H1 (cell line): ENCODE measurements at regions not wholly inside any gene's neighbourhood (a gene's known extent, or its start where the extent isn't known, plus 50 kb on each side); places are given as distances from the start of the nearest gene placed in this dataset.
A peak's percentile ranks its signal among the peaks of the same experiment; 100 is the strongest.

Experiments used
- ASH2L ChIP-seq: fragments of 200-600, 300-600 bp; sonication (generic); IDR thresholded peaks from one replicate; pipeline ENCODE4 v1.7.1; 2017; ENCODE audit warnings: low read length
- BACH1 ChIP-seq: IDR thresholded peaks from 2 replicates; pipeline ENCODE4 v1.6.1; 2012; ENCODE audit warnings: low read length, improper control_type of control experiment
- BRCA1 ChIP-seq: IDR thresholded peaks from 2 replicates; pipeline ENCODE4 v1.6.1; 2012; ENCODE audit warnings: low read depth, low read length, improper control_type of control experiment
- CBX8 ChIP-seq: fragments of 300-800, 300-1000 bp; sonication (generic); IDR thresholded peaks from 2 replicates; pipeline ENCODE4 v1.7.1; 2016; ENCODE audit warnings: low read depth, low read length, borderline replicate concordance
- CHD1 ChIP-seq: IDR thresholded peaks from 2 replicates; pipeline ENCODE4 v1.6.1; 2012; ENCODE audit warnings: low read depth, low read length, improper control_type of control experiment
- CTBP2 ChIP-seq: IDR thresholded peaks from 2 replicates; pipeline ENCODE4 v1.7.0; 2011; ENCODE audit warnings: borderline replicate concordance, mild to moderate bottlenecking, moderate library complexity, mixed read lengths, low read length; ENCODE audit not compliant: insufficient read depth, insufficient read length
- EP300 ChIP-seq, 2 experiments: IDR thresholded peaks; 1 replicate in 1 of 2; 2 replicates in 1 of 2; pipeline ENCODE4 v1.6.1; 2011 to 2012; ENCODE audit warnings: low read depth in 2 of 2, low read length in 2 of 2, mild to moderate bottlenecking in 2 of 2, borderline replicate concordance in 1 of 2, inconsistent platforms in 1 of 2, moderate library complexity in 1 of 2
- EZH2 ChIP-seq: fragments of 200-600 bp; sonication (generic); IDR thresholded peaks from 2 replicates; pipeline ENCODE4 v1.7.1; 2012; ENCODE audit warnings: low read depth, mild to moderate bottlenecking, moderate library complexity, low read length, inconsistent platforms; ENCODE audit not compliant: severe bottlenecking
- FOSL1 ChIP-seq: IDR thresholded peaks from 2 replicates; pipeline ENCODE4 v1.6.1; 2011; ENCODE audit warnings: mild to moderate bottlenecking, low read depth, low read length, moderate library complexity; ENCODE audit not compliant: insufficient read depth
- GABPA ChIP-seq: IDR thresholded peaks from 2 replicates; pipeline ENCODE4 v1.6.1; 2011; ENCODE audit warnings: mild to moderate bottlenecking, low read length, moderate library complexity, borderline replicate concordance; ENCODE audit not compliant: insufficient read depth
- HDAC2 ChIP-seq, 2 experiments: fragments of 300-600 bp in 1 of 2; sonication (generic) in 1 of 2; IDR thresholded peaks; 2 replicates each; pipeline ENCODE4 v1.6.1; 2011 to 2012; ENCODE audit warnings: low read depth in 2 of 2, low read length in 2 of 2, mild to moderate bottlenecking in 2 of 2, moderate library complexity in 2 of 2, borderline replicate concordance in 1 of 2, inconsistent platforms in 1 of 2
- JUN ChIP-seq: IDR thresholded peaks from 2 replicates; pipeline ENCODE4 v1.6.1; 2011; ENCODE audit warnings: low read depth, mild to moderate bottlenecking, improper control_type of control experiment, low read length
- MAFK ChIP-seq: IDR thresholded peaks from 2 replicates; pipeline ENCODE4 v1.6.1; 2012; ENCODE audit warnings: low read depth, mild to moderate bottlenecking, improper control_type of control experiment, low read length
- MAX ChIP-seq: IDR thresholded peaks from 2 replicates; pipeline ENCODE4 v1.6.1; 2012; ENCODE audit warnings: inconsistent platforms
- POLR2A ChIP-seq, 2 experiments: IDR thresholded peaks; 1 replicate in 1 of 2; 2 replicates in 1 of 2; pipeline ENCODE4 v1.6.1; 2011; ENCODE audit warnings: low read depth in 2 of 2, low read length in 2 of 2, mild to moderate bottlenecking in 2 of 2; ENCODE audit errors: control extremely low read depth in 1 of 2
- POLR2AphosphoS5 ChIP-seq: IDR thresholded peaks from 2 replicates; pipeline ENCODE4 v1.6.1; 2011; ENCODE audit warnings: low read depth, low read length
- RBBP5 ChIP-seq: IDR thresholded peaks from 2 replicates; pipeline ENCODE4 v1.7.1; 2012; ENCODE audit warnings: low read depth, mild to moderate bottlenecking, inconsistent platforms, low read length, moderate library complexity, borderline replicate concordance
- RFX5 ChIP-seq: IDR thresholded peaks from 2 replicates; pipeline ENCODE4 v1.6.1; 2011; ENCODE audit warnings: low read depth, low read length, improper control_type of control experiment, borderline replicate concordance
- SIRT6 ChIP-seq: IDR thresholded peaks from one replicate; pipeline ENCODE4 v1.7.1; 2012; ENCODE audit warnings: low read length, inconsistent platforms
- SP1 ChIP-seq: IDR thresholded peaks from 2 replicates; pipeline ENCODE4 v1.6.1; 2011; ENCODE audit warnings: low read depth, low read length
- SUZ12 ChIP-seq: fragments of 200-600 bp; sonication (generic); IDR thresholded peaks from 2 replicates; pipeline ENCODE4 v1.6.1; 2012; ENCODE audit warnings: mild to moderate bottlenecking, inconsistent platforms, low read length, moderate library complexity, mixed read lengths
- TBP ChIP-seq: IDR thresholded peaks from 2 replicates; pipeline ENCODE4 v1.6.1; 2011; ENCODE audit warnings: low read depth, low read length, improper control_type of control experiment
- TCF12 ChIP-seq: IDR thresholded peaks from 2 replicates; pipeline ENCODE4 v1.6.1; 2011; ENCODE audit warnings: low read depth, mild to moderate bottlenecking, low read length
- YY1 ChIP-seq: IDR thresholded peaks from 2 replicates; pipeline ENCODE4 v1.6.1; 2011; ENCODE audit warnings: low read depth, mild to moderate bottlenecking, low read length
- TF ChIP-seq, protein P1 (sequence below): IDR thresholded peaks from 2 replicates; pipeline ENCODE4 v1.6.1; 2012; ENCODE audit warnings: inconsistent platforms
- TF ChIP-seq, protein P2 (sequence below): IDR thresholded peaks from 2 replicates; pipeline ENCODE4 v1.6.1; 2011; ENCODE audit warnings: low read length, improper control_type of control experiment

DNA sequence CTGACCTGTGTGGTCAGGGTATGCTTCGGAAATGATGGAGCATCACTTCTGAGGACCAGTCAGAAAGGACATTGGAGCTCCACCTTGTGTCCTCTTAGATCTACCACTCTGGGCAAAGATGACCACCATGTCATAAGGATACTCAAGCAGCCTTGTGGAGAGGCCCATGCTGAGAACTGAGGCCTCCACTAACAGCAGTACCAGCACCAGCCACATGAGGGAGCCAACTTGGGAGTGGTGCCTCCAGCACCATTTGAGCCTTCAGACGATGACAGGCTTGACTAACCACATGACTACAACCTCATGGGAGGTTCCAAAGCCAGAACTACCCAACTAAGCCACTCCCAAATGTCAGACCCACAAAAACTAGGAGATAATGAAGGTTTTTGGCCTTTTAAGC, 116.0 kb downstream of the NPTX2 start (continued):
- TF ChIP-seq TCF12 = no peak
- no peak for TF ChIP-seq POLR2A (IDR thresholded peaks at IDR 0.05; ENCODE audit: control extremely low read depth in 1 of 2, low read depth in 2 of 2, low read length in 2 of 2)
- TF ChIP-seq, protein P1, sequence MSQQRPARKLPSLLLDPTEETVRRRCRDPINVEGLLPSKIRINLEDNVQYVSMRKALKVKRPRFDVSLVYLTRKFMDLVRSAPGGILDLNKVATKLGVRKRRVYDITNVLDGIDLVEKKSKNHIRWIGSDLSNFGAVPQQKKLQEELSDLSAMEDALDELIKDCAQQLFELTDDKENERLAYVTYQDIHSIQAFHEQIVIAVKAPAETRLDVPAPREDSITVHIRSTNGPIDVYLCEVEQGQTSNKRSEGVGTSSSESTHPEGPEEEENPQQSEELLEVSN = no peak
- no peak for TF ChIP-seq SP1
- TF ChIP-seq MAX = peak; percentile 56
- no peak for TF ChIP-seq BRCA1
- TF ChIP-seq CHD1 = no peak
- TF ChIP-seq, protein P2, sequence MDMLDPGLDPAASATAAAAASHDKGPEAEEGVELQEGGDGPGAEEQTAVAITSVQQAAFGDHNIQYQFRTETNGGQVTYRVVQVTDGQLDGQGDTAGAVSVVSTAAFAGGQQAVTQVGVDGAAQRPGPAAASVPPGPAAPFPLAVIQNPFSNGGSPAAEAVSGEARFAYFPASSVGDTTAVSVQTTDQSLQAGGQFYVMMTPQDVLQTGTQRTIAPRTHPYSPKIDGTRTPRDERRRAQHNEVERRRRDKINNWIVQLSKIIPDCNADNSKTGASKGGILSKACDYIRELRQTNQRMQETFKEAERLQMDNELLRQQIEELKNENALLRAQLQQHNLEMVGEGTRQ = peak; percentile 15; the same call in 1 of the 2 replicates
- TF ChIP-seq ASH2L = no peak
- no peak for TF ChIP-seq CBX8
- no peak for TF ChIP-seq MAFK
- no peak for TF ChIP-seq GABPA
- no peak for TF ChIP-seq HDAC2 (IDR thresholded peaks at IDR 0.05; ENCODE audit: borderline replicate concordance in 1 of 2, low read depth in 2 of 2, low read length in 2 of 2)
- no peak for TF ChIP-seq EP300 (IDR thresholded peaks at IDR 0.05; ENCODE audit: borderline replicate concordance in 1 of 2, low read depth in 2 of 2, low read length in 2 of 2)
- TF ChIP-seq SUZ12 = no peak
- no peak for TF ChIP-seq RFX5
- no peak for TF ChIP-seq SIRT6
- TF ChIP-seq RBBP5 = no peak
- TF ChIP-seq YY1 = peak; percentile 91
- TF ChIP-seq JUN = no peak
- TF ChIP-seq CTBP2 = no peak
- TF ChIP-seq POLR2AphosphoS5 = no peak
- no peak for TF ChIP-seq EZH2
- TF ChIP-seq FOSL1 = no peak
- TF ChIP-seq TBP = no peak
- TF ChIP-seq BACH1 = no peak
